ENCODE measurements at regions not wholly inside any gene's neighbourhood (a gene's known extent, or its start where the extent isn't known, plus 50 kb on each side); places are given as distances from the start of the nearest gene placed in this dataset.

GRCh38 chr7:25391295-25391861, 163.1 kb upstream of the NPVF start:
- Histone ChIP-seq H3K4me3 (no peak overlapping the region), H3K27ac (no peak overlapping the region), H3K4me1 (no peaks in the 10 kb centered on the region), H3K9me3 (no peaks in the 10 kb centered on the region), H3K27me3 (no peaks in the 10 kb centered on the region), H3K36me3 (no peaks in the 10 kb centered on the region)
- TF ChIP-seq CTCF (IDR thresholded peaks at IDR 0.05 in 4 of 5, conservative IDR thresholded peaks at IDR 0.05 in 1 of 5) (peak; percentile 29 to 46 (median 32)), POLR2A (IDR thresholded peaks at IDR 0.05) (no peak)
- intact Hi-C loops (cut with DNase I; ENCODE audit: low total_unique reads) (loop anchor here (1.0 kb wide), 1 partner anchor 175 kb away; no protein-coding TSS in a partner anchor), in situ Hi-C loops (cut with MboI; ENCODE audit: low sequenced_read_pairs in 4 of 4) (loop anchor here (5.0 to 25.0 kb wide), 5 partner anchors 163 to 971 kb away; no protein-coding TSS in a partner anchor)
- no peak for ATAC-seq
- no peak for DNase-seq

GRCh38 chr7:25391961-25392587, 163.8 kb upstream of the NPVF start:
- Histone ChIP-seq H3K4me1 (no peaks in the 10 kb centered on the region), H3K27me3 (no peaks in the 10 kb centered on the region), H3K9me3 (no peaks in the 10 kb centered on the region), H3K27ac (no peak overlapping the region), H3K36me3 (no peaks in the 10 kb centered on the region), H3K4me3 (no peak overlapping the region)
- TF ChIP-seq CTCF (IDR thresholded peaks at IDR 0.05 in 4 of 5, conservative IDR thresholded peaks at IDR 0.05 in 1 of 5) (no peak), POLR2A (IDR thresholded peaks at IDR 0.05) (no peak)
- intact Hi-C loops (cut with DNase I; ENCODE audit: low total_unique reads) (loop anchor here (1.0 kb wide), 1 partner anchor 174 kb away; no protein-coding TSS in a partner anchor), in situ Hi-C loops (cut with MboI; ENCODE audit: low sequenced_read_pairs in 4 of 4) (loop anchor here (5.0 to 25.0 kb wide), 5 partner anchors 163 to 970 kb away; no protein-coding TSS in a partner anchor)
- no peak for ATAC-seq
- no peak for DNase-seq

- Histone ChIP-seq H3K27me3 (no peaks in the 10 kb centered on the region), H3K4me1 (no peaks in the 10 kb centered on the region), H3K36me3 (no peaks in the 10 kb centered on the region), H3K27ac (no peak overlapping the region), H3K4me3 (no peak overlapping the region), H3K9me3 (no peaks in the 10 kb centered on the region)
- DNase-seq: no peak
- intact Hi-C loops (cut with DNase I; ENCODE audit: low total_unique reads) (no loop called here), in situ Hi-C loops (cut with MboI; ENCODE audit: low sequenced_read_pairs in 4 of 4) (loop anchor here (5.0 to 25.0 kb wide), 5 partner anchors 162 to 970 kb away; no protein-coding TSS in a partner anchor)
- ATAC-seq: no peak
- TF ChIP-seq POLR2A (IDR thresholded peaks at IDR 0.05) (no peak), CTCF (IDR thresholded peaks at IDR 0.05 in 4 of 5, conservative IDR thresholded peaks at IDR 0.05 in 1 of 5) (no peak)
These were observed 164.5 kb upstream of the NPVF start for GRCh38 chr7:25392588-25393338.

GRCh38 chr7:25395976-25396375, 167.7 kb upstream of the NPVF start:
- in situ Hi-C loops (cut with MboI; ENCODE audit: low sequenced_read_pairs in 4 of 4): loop anchor here in 3 of 4 donors (10.0 to 25.0 kb wide), 3 partner anchors 159 to 966 kb away; no protein-coding TSS in a partner anchor
- no peaks in the 10 kb centered on the region for H3K27me3 ChIP-seq
- no peak overlapping the region for H3K4me3 ChIP-seq
- no peak for TF ChIP-seq CTCF (IDR thresholded peaks at IDR 0.05 in 4 of 5, conservative IDR thresholded peaks at IDR 0.05 in 1 of 5)
- no peak for TF ChIP-seq POLR2A (IDR thresholded peaks at IDR 0.05)
- no peak overlapping the region for H3K27ac ChIP-seq
- intact Hi-C loops (cut with DNase I; ENCODE audit: low total_unique reads): no loop called here
- DNase-seq (no peak), ATAC-seq (no peak)
- H3K4me1 ChIP-seq: no peaks in the 10 kb centered on the region
- H3K9me3 ChIP-seq: no peaks in the 10 kb centered on the region
- no peaks in the 10 kb centered on the region for H3K36me3 ChIP-seq

Measured in gastrocnemius medialis (tissue), 4 donors.